ENCODE measurements at regions not wholly inside any gene's neighbourhood (a gene's known extent, or its start where the extent isn't known, plus 50 kb on each side); places are given as distances from the start of the nearest gene placed in this dataset.
"Not testable (repeated sequence)": the region's sequence is repeated elsewhere in the genome, so short reads cannot be mapped to it uniquely, and the experiment has no call there.

DNA sequence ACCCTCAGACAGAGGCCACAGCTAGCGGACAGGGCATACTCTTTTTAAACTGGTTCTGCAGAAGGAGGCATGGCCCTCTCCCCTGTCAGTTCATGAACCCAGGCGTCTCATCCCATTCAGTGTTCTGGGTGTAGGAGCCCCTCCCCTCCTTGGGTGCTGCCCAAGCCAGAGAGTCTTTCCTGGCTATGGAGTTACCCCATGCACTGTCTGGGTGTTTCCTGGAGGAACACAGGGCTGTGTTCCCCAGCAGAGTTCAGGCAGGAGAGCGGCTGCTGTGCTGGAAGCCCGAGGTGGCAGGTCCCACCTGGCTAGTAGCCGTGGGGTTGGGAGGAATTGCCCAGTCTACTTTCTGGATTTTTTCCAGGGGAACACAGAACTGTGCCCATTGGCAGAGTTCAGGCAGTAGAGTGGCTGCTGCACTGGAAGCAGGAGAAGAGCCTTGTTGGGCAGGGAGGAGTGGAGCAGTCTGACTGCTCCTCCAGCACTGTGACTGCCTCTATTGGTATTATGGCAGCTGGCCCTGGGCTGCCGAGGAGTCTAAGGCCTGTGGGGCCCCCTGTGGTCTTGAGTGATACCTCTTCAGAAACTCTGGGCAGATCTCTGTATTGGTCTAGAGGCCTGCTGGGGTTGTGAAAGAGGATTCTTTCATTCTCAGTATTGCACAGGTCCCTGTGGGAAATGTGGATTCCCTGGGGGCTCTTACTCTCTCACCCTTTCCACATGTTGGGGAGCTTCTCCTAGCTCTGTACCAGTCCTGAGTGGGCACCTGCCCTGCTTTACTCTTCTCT, 168.3 kb downstream of the PCDH20 start:
- no peak for ATAC-seq

DNA sequence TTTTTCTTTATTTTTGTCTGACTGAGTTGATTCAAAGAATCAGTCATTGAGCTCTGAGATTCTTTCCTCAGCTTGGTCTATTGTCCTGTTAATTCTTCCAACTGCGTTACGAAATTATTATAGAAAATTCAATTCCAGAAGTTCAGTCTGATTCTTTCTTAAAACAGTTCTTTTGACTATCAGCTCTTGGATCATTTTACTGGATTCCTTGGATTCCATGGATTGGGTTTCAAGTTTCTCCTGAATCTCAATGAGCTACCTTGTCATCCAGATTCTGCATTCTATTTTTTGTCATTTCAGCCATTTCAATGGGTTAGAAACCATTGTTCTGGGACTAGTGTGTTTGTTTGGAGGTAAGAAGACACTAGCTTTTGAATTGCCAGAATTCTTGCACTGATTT, 169.3 kb downstream of the PCDH20 start:
- no peak for ATAC-seq
- intact Hi-C loops (cut with DNase I), result no loop called here

More for the DNA sequence above, 168.3 kb downstream of the PCDH20 start:
- intact Hi-C loops (cut with DNase I), result no loop called here
- DNase-seq, result no peak

DNA sequence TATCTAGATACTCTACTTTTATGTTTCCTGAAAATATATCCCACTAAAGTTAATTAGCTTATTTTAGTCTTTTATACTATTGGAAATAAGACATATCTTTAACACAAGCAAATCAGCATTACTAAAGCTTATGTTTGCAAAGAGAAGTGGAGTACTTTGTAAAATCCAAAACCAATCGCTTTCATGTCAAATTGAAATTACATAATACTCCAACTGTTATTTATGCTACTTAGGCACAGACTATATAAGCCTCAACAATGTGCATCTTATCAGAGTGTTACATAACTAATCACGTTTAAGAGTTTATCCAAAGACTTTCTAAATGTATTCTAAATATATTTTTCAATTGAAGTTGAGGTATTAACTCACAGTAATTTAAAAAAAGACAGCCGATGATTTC, 200.0 kb downstream of the PCDH20 start:
- ATAC-seq, result no peak
- intact Hi-C loops (cut with DNase I), result no loop called here
- DNase-seq, result no peak

More for the DNA sequence above, 169.3 kb downstream of the PCDH20 start:
- DNase-seq, result no peak

DNA sequence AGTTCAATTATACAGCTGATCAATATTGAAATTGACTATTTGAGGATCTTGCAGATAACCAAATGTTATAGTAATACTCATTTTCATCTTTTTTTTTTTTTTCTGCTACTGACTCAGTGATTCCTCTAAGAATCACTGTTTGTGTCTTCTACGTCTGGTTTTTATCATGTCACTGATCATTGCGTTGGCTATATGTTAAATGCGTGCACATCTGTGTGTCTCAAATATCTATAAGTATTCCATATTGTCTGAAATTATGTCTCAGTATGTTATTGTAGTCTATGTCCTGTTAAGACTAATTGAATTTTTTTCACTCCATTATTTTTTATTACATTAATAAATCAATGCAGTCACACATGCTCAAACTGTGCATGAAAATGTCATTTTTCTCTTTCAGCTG, 200.5 kb downstream of the PCDH20 start:
- DNase-seq (no peak), ATAC-seq (no peak)
- intact Hi-C loops (cut with DNase I), result no loop called here

DNA sequence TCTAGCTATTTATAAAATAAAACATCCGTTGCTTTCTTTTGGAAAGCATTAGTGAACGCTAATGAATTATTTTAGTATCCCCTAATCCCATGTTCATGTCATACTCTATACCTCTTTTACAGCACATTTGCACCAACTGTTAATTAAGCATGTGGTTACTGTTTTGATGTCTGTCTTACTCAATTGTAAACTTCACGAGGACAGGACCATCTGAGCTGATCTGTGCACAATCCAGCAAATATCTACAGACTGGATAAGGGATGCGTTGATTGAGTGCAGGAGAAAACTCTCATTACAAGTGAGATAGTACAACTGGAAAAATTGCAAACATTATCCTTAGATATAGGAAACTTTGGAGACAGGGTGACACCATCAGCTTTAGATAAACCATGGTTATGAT, 201.1 kb downstream of the PCDH20 start:
- no peak for DNase-seq
- ATAC-seq, result no peak
- intact Hi-C loops (cut with DNase I), result no loop called here

DNA sequence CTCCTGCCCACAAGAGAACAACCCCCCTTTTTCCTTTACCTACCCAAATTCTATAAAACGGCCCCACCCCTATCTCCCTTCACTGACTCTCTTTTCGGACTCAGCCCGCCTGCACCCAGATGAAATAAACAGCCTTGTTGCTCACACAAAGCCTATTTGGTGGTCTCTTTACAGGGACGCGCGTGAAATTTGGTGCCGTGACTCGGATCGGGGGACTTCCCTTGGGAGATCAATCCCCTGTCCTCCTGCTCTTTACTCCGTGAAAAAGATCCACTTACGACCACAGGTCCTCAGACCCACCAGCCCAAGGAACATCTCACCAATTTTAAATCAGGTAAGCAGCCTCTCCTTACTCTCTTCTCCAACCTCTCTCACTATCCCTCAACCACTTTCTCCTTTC, 209.8 kb downstream of the PCDH20 start:
- intact Hi-C loops (cut with DNase I); ATAC-seq; DNase-seq: not testable (repeated sequence)

DNA sequence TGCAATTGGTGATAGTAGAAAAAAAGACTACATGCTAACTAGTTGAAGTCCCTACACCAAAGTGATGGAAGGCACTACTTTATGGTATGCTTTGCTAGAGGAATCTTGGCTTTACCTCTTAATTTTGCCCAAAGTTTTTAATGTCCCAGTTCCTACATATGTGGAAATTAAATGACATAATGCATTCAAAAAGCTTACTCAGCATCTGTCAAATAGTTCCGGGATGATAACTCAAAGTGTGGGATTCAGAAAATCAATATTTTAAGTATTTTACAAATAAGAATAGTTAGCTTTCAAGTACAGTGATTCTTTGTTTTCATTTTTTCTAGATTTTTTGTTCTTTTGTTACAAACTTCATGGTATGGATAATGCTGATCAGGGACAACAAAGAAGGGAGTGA, 211.6 kb downstream of the PCDH20 start:
- intact Hi-C loops (cut with DNase I), result no loop called here
- ATAC-seq (no peak), DNase-seq (no peak)

DNA sequence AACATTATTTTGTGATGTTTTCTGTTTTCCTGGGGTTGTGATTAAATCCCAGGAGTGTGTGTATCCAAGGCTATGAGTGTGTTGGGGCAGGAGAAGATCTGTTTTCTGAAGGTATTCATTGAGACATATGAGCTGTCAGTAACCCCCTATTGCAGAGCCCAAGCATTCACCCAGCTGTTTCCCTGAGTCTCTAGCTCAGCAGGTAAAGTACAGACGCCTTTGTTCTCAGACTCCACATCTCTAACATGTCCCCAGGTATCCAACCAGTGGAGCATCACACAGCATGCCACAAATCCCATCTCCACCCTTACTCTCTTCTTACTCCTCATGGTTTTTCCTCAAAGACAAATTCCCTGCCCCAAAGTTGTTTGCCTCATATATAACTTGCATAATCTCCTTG, 213.6 kb downstream of the PCDH20 start:
- no peak for ATAC-seq
- DNase-seq, result no peak
- intact Hi-C loops (cut with DNase I), result no loop called here

DNA sequence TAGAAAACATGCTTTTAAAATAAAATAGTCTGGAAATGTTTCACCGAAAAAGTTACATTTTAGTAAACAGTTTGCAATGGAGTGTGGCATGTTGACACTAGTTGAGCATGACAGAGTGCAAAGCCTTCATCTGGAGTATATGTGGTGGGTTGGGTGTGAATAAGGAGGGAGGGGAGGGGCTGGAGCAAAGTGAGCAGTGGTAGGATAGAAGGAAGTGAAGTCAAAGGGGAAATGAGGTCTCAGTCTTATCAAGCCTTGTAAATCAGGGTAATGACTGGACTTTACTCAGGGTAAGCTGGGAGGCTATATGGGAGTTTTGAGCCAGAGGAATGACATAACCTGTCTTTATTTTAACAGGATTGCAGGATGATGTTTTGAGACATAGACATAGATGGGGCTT, 222.8 kb downstream of the PCDH20 start:
- intact Hi-C loops (cut with DNase I), result no loop called here
- DNase-seq, result no peak
- ATAC-seq, result no peak

DNA sequence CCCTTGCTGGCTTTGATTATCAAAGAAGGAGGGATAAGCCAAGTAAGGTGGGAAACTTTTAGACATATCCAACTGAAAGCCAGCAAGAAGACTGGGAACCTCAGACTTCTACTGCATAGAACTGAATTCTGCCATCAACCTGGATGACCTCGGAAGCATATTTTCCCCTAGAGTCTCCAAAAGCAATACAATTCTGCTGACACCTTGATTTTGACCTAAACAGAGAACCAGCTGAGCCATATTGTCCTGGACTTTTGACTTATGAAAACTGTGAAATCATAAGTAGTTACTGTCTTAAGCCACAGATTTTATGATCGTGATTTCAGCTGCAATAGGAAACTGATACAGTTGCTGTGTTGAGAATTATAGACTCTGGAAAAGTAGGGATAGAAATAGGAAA, 227.6 kb downstream of the PCDH20 start:
- no peak for ATAC-seq
- DNase-seq, result no peak
- intact Hi-C loops (cut with DNase I), result no loop called here

DNA sequence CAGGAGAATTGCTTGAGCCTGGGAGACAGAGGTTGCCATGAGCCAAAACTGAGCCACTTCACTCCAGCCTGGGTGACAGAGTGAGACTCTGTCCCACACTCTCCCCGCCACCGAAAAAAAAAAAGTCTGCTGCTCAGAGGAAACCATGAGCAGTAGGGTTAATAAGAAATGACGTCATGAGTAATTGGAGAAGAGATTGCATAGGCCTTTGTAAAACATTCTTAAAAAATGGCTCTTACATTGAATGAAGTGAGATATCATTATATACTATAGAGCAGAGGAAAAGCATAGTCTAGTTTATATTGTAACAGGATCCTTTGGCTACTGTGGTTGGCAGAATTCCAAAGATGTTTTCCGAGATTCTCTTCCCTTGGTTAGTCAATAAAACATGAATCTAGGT, 228.2 kb downstream of the PCDH20 start:
- ATAC-seq, result no peak
- no peak for DNase-seq
- intact Hi-C loops (cut with DNase I), result no loop called here

DNA sequence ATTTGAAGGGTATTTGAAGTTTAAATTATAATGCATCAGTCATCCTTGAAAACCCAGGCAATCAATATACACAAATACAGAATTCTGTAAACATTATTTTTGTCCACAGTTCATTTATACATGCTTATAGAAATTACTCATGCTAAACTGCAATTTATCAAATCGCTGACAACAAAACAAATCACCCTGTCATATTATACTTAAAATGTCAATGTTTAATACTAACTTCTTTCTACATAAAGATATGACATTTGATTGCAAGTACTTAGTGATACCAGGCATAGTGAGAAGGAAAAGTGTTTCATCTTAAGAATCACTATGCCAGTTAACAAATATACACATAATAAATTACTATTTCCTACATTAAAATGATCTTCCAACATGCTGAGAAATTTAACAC, 232.0 kb downstream of the PCDH20 start:
- DNase-seq (no peak), ATAC-seq (no peak)
- intact Hi-C loops (cut with DNase I), result no loop called here

DNA sequence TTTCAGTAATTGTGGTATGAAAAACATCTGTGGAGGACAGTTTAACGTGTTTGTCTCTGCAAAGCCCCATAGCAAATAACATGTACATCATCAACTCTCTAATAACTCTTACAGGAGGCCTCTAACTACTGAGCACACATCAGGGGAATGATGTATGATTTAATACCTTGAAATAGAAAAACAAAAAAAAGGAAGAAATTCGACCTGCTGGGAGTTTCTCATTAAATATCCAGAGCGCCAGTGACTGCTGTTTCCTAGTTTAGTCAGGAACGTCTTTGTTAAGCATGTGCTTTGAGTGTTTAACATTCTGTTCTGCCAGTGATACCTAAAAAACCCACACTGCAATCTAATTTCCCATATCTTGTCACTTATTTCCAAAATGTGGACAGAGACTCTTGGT, 235.4 kb downstream of the PCDH20 start:
- no peak for ATAC-seq
- intact Hi-C loops (cut with DNase I), result no loop called here
- DNase-seq, result no peak

DNA sequence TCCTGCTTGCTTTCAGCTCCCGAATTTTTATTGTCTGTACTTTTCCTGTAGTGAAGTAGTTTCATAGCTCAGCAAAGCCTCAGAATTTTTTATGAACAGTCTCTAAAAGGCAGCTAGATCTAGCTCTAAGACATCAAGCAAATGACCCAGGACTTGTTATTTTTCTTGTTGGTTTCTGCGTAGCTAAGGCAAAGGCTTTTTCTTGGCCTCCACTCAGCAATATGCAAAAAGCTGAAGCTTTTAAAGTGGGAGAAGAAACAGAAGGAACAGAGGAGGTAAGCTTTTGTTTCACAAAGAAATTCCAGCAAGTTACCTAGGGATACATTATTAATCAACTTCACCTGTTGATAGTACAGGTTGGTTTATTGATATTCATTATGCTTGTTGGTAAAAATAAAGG, 235.9 kb downstream of the PCDH20 start:
- no peak for ATAC-seq
- no peak for DNase-seq
- intact Hi-C loops (cut with DNase I), result no loop called here

DNA sequence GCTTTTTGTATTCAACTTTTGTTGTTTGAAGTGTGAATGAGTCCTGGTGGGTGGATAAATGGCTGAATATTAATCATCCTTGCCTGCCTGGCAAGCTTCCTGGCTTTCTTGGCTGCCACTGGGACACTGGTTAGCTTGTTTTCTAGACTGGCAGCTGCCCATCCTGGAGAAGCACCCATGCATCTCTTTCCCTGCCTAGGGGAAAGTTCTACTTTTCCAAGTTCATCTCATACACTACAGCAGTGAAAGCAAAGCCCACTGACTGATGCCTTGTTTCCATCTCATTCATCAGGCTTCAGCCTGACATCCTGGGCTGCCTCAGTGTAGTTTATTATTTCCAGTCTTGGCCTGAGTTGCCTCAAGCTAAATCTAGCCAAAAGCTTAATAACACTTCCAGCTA, 244.8 kb downstream of the PCDH20 start:
- ATAC-seq (peak in 1 of 2 donors; percentile 58), DNase-seq (peak; percentile 34)
- intact Hi-C loops (cut with DNase I), result no loop called here

DNA sequence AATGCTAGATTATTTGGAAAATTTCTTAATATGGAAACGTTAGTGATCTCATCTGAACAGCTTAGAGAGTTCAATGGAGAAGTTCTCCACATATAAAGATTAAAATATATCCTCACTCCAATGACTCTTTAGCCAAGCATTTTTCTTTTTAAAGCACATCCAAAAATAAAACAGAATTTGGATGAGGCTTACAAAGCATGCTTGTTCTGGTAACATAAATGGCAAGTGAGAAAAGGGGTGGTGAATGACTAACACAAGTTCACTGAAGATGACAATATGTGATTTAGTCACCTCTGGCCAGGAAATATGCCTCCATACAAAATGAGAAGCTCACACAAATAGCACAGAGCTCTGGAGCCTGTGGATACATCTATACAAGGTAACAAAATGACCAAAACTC, 253.0 kb downstream of the PCDH20 start:
- intact Hi-C loops (cut with DNase I), result no loop called here
- peak; percentile 88 to 95 for ATAC-seq
- DNase-seq, result no peak

DNA sequence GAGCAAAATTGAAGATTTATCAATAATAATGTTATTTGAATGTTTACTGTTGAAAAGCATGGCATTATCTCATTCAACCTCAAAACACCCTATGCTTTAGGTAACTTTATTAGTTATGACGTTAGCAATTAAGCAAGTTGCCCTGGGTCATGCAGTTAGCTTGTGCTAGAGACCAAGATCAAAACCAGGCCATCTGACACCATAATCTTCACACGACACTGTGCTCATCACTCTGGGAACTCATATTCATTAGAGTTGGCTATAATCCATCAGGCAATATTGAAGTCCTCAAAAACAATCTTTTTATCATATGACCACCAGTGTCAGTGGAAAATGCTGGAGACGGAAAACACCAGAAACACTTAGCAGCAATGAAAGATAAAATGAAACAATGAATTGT, 253.5 kb downstream of the PCDH20 start:
- intact Hi-C loops (cut with DNase I), result no loop called here
- no peak for DNase-seq
- ATAC-seq, result peak in 1 of 2 donors; percentile 61

DNA sequence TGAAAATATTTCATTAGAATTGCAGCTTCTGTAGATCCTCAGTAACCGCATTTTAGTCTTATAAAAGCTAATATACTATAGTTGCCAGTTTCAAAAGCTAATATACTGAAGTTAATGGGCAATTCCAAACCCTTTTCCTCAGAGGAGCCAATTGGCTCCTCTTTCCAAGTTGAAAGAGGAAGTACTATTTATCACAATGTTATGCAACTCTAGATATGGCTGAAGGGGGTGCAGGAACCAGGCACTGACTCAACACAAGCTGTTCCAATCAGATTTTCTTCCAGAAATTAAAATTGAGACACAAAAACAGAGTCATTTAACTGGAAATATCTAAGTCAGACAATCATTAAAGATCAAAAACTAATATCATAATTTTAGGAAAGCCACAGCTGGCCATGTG, 258.9 kb downstream of the PCDH20 start:
- DNase-seq (no peak), ATAC-seq (peak; percentile 59 to 72)
- intact Hi-C loops (cut with DNase I), result no loop called here

DNA sequence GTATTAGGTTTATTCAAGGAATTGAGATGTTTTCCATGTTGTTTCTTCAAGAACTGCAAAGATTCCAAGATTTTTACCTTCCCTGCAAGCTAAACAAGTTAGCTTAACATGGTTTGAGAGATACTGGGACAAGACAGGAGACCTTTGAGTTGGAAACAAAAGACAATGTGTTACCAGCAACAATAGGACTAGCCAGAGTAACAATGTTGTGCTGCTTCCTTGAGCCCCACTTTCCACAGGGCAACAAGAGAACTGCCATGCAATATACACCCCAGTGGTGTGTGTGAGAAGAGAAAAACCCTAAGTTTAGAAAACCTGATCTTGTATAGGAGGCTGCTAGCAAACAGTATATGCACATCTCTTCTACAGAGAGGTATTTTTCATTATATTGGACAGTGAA, 264.6 kb downstream of the PCDH20 start:
- DNase-seq (no peak), ATAC-seq (no peak)
- intact Hi-C loops (cut with DNase I), result no loop called here

DNA sequence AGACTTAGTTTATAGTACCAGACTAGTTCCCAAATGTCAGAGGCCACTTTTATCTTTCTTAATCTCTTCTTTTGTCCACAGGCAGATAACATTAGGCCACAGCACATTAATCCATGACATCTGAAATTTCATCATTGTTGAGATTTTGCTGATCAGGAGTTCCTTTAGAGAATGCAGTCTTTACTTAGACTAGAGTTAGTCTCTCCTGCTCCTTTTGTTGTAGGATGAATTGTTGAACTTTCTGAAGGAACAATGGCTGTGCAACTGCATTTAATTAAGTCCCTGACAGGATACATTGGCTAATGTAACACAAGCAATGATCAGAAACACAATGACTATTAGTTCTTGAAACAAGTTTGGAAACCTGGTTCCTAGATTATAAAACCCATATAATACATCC, 266.3 kb downstream of the PCDH20 start:
- ATAC-seq (peak in 1 of 2 donors; percentile 12), DNase-seq (no peak)
- intact Hi-C loops (cut with DNase I), result no loop called here

DNA sequence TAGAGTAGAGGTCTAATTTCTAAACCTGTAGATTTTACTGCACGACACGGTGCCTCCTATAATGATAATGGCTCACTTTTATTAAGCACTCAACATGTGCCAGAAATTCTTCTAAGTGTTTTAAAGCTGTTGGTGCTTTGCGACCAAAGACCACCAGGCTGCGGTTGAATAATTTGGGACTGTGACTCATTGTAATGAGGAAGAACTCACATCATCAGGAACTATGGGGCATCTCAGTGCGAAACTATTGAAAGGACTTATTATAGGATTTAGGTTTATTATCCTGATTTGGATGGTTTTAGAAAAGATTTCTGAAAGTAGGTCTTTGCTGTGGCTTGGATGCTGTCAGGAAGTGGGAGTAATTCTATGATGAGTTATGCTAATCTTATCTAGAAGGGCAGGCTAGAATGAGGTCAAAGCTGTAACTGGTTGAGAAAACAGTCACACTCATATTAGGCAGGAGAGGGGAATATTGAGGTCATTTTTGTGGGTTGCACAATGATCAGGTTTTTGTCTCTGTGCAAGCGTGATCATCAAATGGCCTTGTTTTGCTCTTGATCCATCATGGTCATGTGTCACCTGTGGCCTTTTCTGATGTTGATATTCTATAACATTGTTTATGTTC, 266.8 kb downstream of the PCDH20 start:
- intact Hi-C loops (cut with DNase I), result no loop called here
- DNase-seq (no peak), ATAC-seq (peak in 1 of 2 donors; percentile 93)
